Chondrocyte (in vitro differentiated cells): ENCODE measurements at regions not wholly inside any gene's neighbourhood (a gene's known extent, or its start where the extent isn't known, plus 50 kb on each side); places are given as distances from the start of the nearest gene placed in this dataset.

Experiments used
- DNase-seq: peaks from one replicate; pipeline ENCODE4 v3.0.0; 2021; ENCODE audit warnings: mixed read lengths, low spot score
- H3K27ac Mint-ChIP-seq: one replicate; pipeline ENCODE4 v1.8.0; 2021; ENCODE audit warnings: mild to moderate bottlenecking, moderate library complexity, mixed read lengths; ENCODE audit not compliant: unreplicated experiment
- H3K27me3 Mint-ChIP-seq: 2 replicates; pipeline ENCODE4 v1.8.0; 2021; ENCODE audit warnings: low read depth, mixed read lengths
- H3K36me3 Mint-ChIP-seq: 2 replicates; pipeline ENCODE4 v1.8.0; 2021; ENCODE audit warnings: low read depth, mixed read lengths
- H3K4me1 Mint-ChIP-seq: 2 replicates; pipeline ENCODE4 v1.8.0; 2021; ENCODE audit warnings: low read depth, mild to moderate bottlenecking, mixed read lengths
- H3K4me3 Mint-ChIP-seq: one replicate; pipeline ENCODE4 v1.8.0; 2021; ENCODE audit warnings: mild to moderate bottlenecking, moderate library complexity, mixed read lengths; ENCODE audit not compliant: unreplicated experiment
- H3K9me3 Mint-ChIP-seq: 2 replicates; pipeline ENCODE4 v1.8.0; 2021; ENCODE audit warnings: low read depth, mixed read lengths
- TF ChIP-seq, protein P1 (sequence below): fragments of 200-600 bp; sonication (generic); IDR thresholded peaks from 2 replicates; pipeline ENCODE4 v1.5.0; 2021; ENCODE audit warnings: antibody characterized with exemption, mild to moderate bottlenecking, moderate library complexity

DNA sequence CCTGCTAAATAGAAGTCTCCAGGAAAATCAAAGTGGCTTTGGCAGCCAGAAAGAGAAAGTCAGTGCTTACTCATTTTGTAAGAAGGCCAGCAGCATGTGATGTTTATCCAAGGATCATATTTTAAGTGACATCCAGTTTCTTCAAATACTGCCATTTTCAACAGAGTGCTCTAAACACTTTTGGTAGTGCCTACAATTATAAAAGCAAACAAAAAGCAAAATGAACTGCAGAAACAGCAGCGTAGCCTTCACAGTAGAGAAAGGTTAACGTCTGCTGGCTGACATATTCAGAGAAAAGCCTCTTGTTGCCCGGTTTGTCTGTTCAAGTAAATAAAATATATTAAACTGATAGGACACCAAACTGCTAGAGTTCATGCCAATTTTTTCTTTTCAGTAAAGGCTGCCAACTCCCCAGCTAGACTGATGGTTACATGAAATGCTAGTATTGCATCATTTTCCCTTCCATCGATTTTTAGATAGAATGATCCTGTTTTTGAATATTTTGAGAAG is 705.7 kb upstream of the SLC35B3 start:
- TF ChIP-seq, protein P1, sequence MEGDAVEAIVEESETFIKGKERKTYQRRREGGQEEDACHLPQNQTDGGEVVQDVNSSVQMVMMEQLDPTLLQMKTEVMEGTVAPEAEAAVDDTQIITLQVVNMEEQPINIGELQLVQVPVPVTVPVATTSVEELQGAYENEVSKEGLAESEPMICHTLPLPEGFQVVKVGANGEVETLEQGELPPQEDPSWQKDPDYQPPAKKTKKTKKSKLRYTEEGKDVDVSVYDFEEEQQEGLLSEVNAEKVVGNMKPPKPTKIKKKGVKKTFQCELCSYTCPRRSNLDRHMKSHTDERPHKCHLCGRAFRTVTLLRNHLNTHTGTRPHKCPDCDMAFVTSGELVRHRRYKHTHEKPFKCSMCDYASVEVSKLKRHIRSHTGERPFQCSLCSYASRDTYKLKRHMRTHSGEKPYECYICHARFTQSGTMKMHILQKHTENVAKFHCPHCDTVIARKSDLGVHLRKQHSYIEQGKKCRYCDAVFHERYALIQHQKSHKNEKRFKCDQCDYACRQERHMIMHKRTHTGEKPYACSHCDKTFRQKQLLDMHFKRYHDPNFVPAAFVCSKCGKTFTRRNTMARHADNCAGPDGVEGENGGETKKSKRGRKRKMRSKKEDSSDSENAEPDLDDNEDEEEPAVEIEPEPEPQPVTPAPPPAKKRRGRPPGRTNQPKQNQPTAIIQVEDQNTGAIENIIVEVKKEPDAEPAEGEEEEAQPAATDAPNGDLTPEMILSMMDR = no peak
- peaks cover 14% of the 10 kb centered on the region for H3K9me3 Mint-ChIP-seq
- H3K27me3 Mint-ChIP-seq = no peaks in the 10 kb centered on the region
- DNase-seq = no peak
- H3K4me3 Mint-ChIP-seq = peak overlapping the region; percentile 53
- peaks cover 27% of the 10 kb centered on the region for H3K4me1 Mint-ChIP-seq
- peaks cover 8% of the 10 kb centered on the region for H3K36me3 Mint-ChIP-seq
- H3K27ac Mint-ChIP-seq = peak overlapping the region; percentile 98

DNA sequence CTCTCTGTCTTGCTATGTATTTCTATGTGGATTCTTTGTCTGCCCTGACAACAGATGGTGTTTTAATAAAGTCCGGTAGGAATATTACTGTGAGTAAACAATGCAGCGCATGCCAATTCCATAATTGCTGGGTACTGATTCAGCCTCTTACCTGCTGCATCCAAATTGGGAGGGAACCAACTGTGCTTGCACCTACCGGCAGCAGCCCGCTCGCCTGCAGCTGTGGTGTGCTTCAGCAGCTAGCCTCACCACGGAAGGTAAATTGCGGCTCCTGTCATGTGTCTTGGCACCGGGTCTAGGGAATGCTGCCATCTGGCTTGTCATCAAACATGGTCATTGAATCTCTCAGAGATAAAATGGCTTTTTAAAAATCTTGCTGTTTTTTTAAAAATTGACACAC is 704.8 kb upstream of the SLC35B3 start:
- TF ChIP-seq, protein P1 = no peak
- DNase-seq = no peak
- Mint-ChIP-seq H3K4me3 (no peak overlapping the region), H3K4me1 (peaks cover 27% of the 10 kb centered on the region), H3K27ac (peak overlapping the region; percentile 98), H3K36me3 (peaks cover 8% of the 10 kb centered on the region), H3K9me3 (peaks cover 14% of the 10 kb centered on the region), H3K27me3 (no peaks in the 10 kb centered on the region)

DNA sequence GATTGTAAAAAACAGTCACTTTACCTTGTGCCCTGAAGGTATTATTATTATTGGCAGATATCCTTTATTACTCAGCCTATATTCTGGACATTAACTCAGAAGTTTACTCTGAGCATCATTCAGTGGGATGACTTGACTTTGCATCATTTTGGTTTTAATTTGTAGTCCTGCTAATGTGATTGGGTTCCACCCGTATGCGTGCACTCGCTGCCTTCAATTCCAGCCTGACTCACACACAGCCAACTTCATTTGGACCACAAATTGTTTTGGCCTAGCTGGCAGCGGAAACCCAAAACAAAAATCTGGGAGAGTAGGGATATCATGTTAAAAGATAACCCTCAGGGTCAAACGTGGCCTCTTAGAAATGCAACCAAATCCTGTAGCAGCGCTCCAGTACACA is 704.4 kb upstream of the SLC35B3 start:
- peaks cover 27% of the 10 kb centered on the region for H3K4me1 Mint-ChIP-seq
- TF ChIP-seq, protein P1 = no peak
- DNase-seq = no peak
- peaks cover 12% of the 10 kb centered on the region for H3K9me3 Mint-ChIP-seq
- H3K27ac Mint-ChIP-seq = peak overlapping the region; percentile 59
- no peak overlapping the region for H3K4me3 Mint-ChIP-seq
- peaks cover 6% of the 10 kb centered on the region for H3K36me3 Mint-ChIP-seq
- H3K27me3 Mint-ChIP-seq = no peaks in the 10 kb centered on the region

DNA sequence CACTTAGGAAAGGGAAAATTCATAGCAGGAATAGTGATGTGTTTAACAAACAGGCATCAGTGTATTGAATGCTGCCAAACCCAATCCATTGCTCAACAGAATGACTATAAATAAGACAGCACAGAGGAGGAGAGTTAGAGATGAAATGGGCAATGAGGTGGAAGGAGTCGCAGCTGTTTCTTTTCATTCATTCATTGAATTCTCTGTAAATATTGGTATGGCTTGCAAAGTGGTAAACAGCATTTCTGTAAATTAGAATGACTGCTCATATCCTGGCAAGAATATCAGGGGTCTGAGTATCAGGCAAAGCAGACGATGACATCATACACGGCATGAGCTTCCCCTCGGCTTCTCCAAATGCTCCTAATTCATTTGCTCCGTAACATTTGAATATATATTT is 703.6 kb upstream of the SLC35B3 start:
- Mint-ChIP-seq H3K36me3 (peaks cover 4% of the 10 kb centered on the region), H3K27ac (no peak overlapping the region), H3K9me3 (peaks cover 6% of the 10 kb centered on the region), H3K4me3 (no peak overlapping the region), H3K27me3 (no peaks in the 10 kb centered on the region), H3K4me1 (peaks cover 27% of the 10 kb centered on the region)
- no peak for DNase-seq
- TF ChIP-seq, protein P1 = no peak

DNA sequence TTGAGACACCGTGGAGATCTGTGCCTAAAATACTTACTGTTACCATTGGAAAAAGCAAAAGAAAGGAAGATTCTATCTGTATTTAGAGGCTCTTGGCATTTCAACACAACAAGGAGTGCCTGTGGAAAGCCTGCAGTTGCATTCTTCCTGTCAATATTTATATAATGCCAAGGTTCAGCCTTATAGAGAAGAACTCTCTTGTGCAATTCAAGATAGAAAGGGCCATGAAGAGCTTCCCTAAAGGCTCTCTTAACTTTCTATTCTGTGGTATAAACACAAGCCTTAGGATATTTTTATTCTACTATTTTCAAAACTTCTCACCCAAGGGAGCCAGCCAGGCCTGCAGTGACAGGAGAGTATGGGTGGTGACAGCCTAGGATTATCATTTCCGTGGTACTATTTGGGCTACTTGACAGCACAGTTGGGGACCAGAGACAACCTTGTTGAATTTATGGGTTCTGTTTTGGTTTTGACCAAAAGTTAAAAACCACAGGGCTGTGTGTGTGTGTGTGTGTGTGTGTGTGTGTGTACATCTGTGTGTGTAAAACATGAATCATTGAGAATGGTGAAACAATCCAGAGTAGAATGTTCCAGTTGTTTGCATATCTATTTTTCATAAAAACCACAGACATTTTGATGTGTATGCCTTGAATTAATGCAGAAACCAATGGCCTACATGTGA is 700.9 kb upstream of the SLC35B3 start:
- peaks cover 18% of the 10 kb centered on the region for H3K4me1 Mint-ChIP-seq
- no peaks in the 10 kb centered on the region for H3K36me3 Mint-ChIP-seq
- H3K27me3 Mint-ChIP-seq = no peaks in the 10 kb centered on the region
- no peak for DNase-seq
- H3K27ac Mint-ChIP-seq = no peak overlapping the region
- TF ChIP-seq, protein P1 = no peak
- H3K9me3 Mint-ChIP-seq = no peaks in the 10 kb centered on the region
- no peak overlapping the region for H3K4me3 Mint-ChIP-seq
